IMR-90 (cell line): ENCODE measurements at regions not wholly inside any gene's neighbourhood (a gene's known extent, or its start where the extent isn't known, plus 50 kb on each side); places are given as distances from the start of the nearest gene placed in this dataset.

Experiments
- ATAC-seq: fragments of 200-7000 bp; cut with Tn5 transposase; 2 replicates; pipeline ENCODE4 v1.9.1; 2020; ENCODE audit warnings: low read depth, mild to moderate bottlenecking, moderate library complexity
- BruUV-seq: library from RNA; stranded (reverse); fragments of 400-500 nt; replicated peaks from 2 replicates; lab custom pipeline; 2021; lab: Mats Ljungman, UMichigan
- CTCF ChIA-PET: fragments of 300-600 bp; formaldehyde crosslinking; extraction: SDS; loops from one replicate; lab custom pipeline; 2021; ENCODE audit warnings: antibody characterized with exemption; lab: Yijun Ruan, JAX
- POLR2A ChIA-PET: fragments of 300-600 bp; sonication (Branson Sonifier 250); formaldehyde crosslinking; loops from one replicate; lab custom pipeline; 2022; ENCODE audit warnings: antibody characterized with exemption; ENCODE audit not compliant: unreplicated experiment; lab: Charles Lee
- DNase-seq: peaks from one replicate; pipeline ENCODE4 v3.0.0; 2013
- H2AFZ ChIP-seq: replicated peaks from 2 replicates; pipeline ENCODE3; 2013; ENCODE audit warnings: low read length, mild to moderate bottlenecking; ENCODE audit not compliant: poor library complexity
- H2AK5ac ChIP-seq: 2 replicates; pipeline ENCODE4 v1.6.1; 2013; ENCODE audit warnings: low read depth, low read length, inconsistent platforms
- H2AK9ac ChIP-seq: replicated peaks from 2 replicates; pipeline ENCODE3; 2013; ENCODE audit warnings: mild to moderate bottlenecking, low read depth, low read length, moderate library complexity; ENCODE audit not compliant: poor library complexity
- H2BK120ac ChIP-seq: 2 replicates; pipeline ENCODE4 v1.6.1; 2013; ENCODE audit warnings: low read depth, low read length, inconsistent platforms
- H2BK15ac ChIP-seq: 3 replicates; pipeline ENCODE4 v1.6.1; 2013; ENCODE audit warnings: low read depth, low read length, inconsistent platforms
- H2BK20ac ChIP-seq: 2 replicates; pipeline ENCODE4 v1.6.1; 2013; ENCODE audit warnings: low read depth, mild to moderate bottlenecking, inconsistent platforms, low read length, moderate library complexity
- H2BK5ac ChIP-seq: 2 replicates; pipeline ENCODE4 v1.6.1; 2013; ENCODE audit warnings: mild to moderate bottlenecking, low read depth, low read length, inconsistent platforms; ENCODE audit not compliant: poor library complexity, severe bottlenecking
- H3K14ac ChIP-seq: replicated peaks from 2 replicates; pipeline ENCODE4 v1.6.1; 2013; ENCODE audit warnings: low read depth, low read length, inconsistent platforms
- H3K18ac ChIP-seq: 2 replicates; pipeline ENCODE4 v1.6.1; 2013; ENCODE audit warnings: low read depth, low read length, control low read depth
- H3K23ac ChIP-seq: 2 replicates; pipeline ENCODE4 v1.6.1; 2013; ENCODE audit warnings: low read depth, low read length, inconsistent platforms
- H3K27ac ChIP-seq: 2 replicates; pipeline ENCODE4 v1.5.1; 2013; ENCODE audit warnings: mild to moderate bottlenecking, control low read depth, low read length; ENCODE audit not compliant: insufficient read depth
- H3K27me3 ChIP-seq: 2 replicates; pipeline ENCODE4 v1.6.1; 2013; ENCODE audit warnings: low read length; ENCODE audit not compliant: control insufficient read depth, insufficient read depth
- H3K36me3 ChIP-seq: 2 replicates; pipeline ENCODE4 v1.6.1; 2013; ENCODE audit warnings: low read length, mixed read lengths; ENCODE audit not compliant: control insufficient read depth, insufficient read depth
- H3K4ac ChIP-seq: 2 replicates; pipeline ENCODE4 v1.6.1; 2013; ENCODE audit warnings: low read depth, low read length, inconsistent platforms
- H3K4me1 ChIP-seq: 2 replicates; pipeline ENCODE4 v1.6.1; 2013; ENCODE audit warnings: low read length, mixed read lengths; ENCODE audit not compliant: control insufficient read depth, insufficient read depth
- H3K4me2 ChIP-seq: 2 replicates; pipeline ENCODE4 v1.6.1; 2013; ENCODE audit warnings: low read depth, mild to moderate bottlenecking, control low read depth, low read length, moderate library complexity
- H3K4me3 ChIP-seq: 2 replicates; pipeline ENCODE4 v1.5.1; 2013; ENCODE audit warnings: low read depth, mild to moderate bottlenecking, control low read depth, low read length, moderate library complexity; ENCODE audit not compliant: insufficient read depth
- H3K56ac ChIP-seq: 2 replicates; pipeline ENCODE4 v1.6.1; 2013; ENCODE audit warnings: low read length, inconsistent platforms; ENCODE audit not compliant: insufficient read depth; ENCODE audit errors: extremely low read depth
- H3K79me1 ChIP-seq, 2 experiments: 2 replicates each; pipeline ENCODE4 v1.6.1; 2013; ENCODE audit warnings: low read length in 2 of 2, inconsistent platforms in 1 of 2, low read depth in 1 of 2
- H3K9ac ChIP-seq: 2 replicates; pipeline ENCODE4 v1.6.1; 2013; ENCODE audit warnings: low read depth, low read length, control low read depth
- H3K9me1 ChIP-seq: 2 replicates; pipeline ENCODE4 v1.6.1; 2013; ENCODE audit warnings: low read length, inconsistent platforms; ENCODE audit not compliant: insufficient read depth
- H3K9me3 ChIP-seq: 2 replicates; pipeline ENCODE4 v1.6.1; 2013; ENCODE audit warnings: low read length; ENCODE audit not compliant: control insufficient read depth, insufficient read depth
- H4K20me1 ChIP-seq: 2 replicates; pipeline ENCODE4 v1.6.1; 2013; ENCODE audit warnings: low read length, inconsistent platforms; ENCODE audit not compliant: insufficient read depth
- H4K5ac ChIP-seq: 2 replicates; pipeline ENCODE4 v1.6.1; 2013; ENCODE audit warnings: mild to moderate bottlenecking, low read depth, low read length, control low read depth
- H4K8ac ChIP-seq, 2 experiments: 2 replicates each; pipeline ENCODE4 v1.6.1; 2013; ENCODE audit warnings: low read depth in 2 of 2, low read length in 2 of 2, control low read depth in 1 of 2, inconsistent platforms in 1 of 2
- H4K91ac ChIP-seq: 2 replicates; pipeline ENCODE4 v1.6.1; 2013; ENCODE audit warnings: low read depth, low read length, inconsistent platforms; ENCODE audit not compliant: insufficient read depth
- BHLHE40 ChIP-seq: fragments of 150-350 bp; IDR thresholded peaks from 2 replicates; pipeline ENCODE4 v1.6.1; 2016; ENCODE audit warnings: mild to moderate bottlenecking, low read depth, low read length
- CTCF ChIP-seq: conservative IDR thresholded peaks from 2 replicates; pipeline ENCODE4 v1.5.1; 2012; ENCODE audit warnings: mild to moderate bottlenecking, low read depth, low read length, improper control_type of control experiment
- RCOR1 ChIP-seq: IDR thresholded peaks from 2 replicates; pipeline ENCODE4 v1.6.1; 2012; ENCODE audit warnings: mild to moderate bottlenecking, low read length, improper control_type of control experiment; ENCODE audit not compliant: insufficient replicate concordance
- RFX5 ChIP-seq: IDR thresholded peaks from 2 replicates; pipeline ENCODE4 v1.8.0; 2012; ENCODE audit warnings: low read depth, mild to moderate bottlenecking, low read length, moderate library complexity
- SMC3 ChIP-seq: fragments of 150-350 bp; IDR thresholded peaks from 2 replicates; pipeline ENCODE4 v1.6.1; 2016; ENCODE audit warnings: low read depth, mild to moderate bottlenecking, antibody characterized with exemption, low read length, moderate library complexity
- WGBS, 2 experiments: methylation state at CpG; one replicate each; pipeline versions ENCODE4 v1.1.5 to v1.1.7; 2013; ENCODE audit warnings: missing lambda C conversion rate in 2 of 2; ENCODE audit not compliant: insufficient read length in 1 of 2; ENCODE audit errors: extremely low coverage in 2 of 2; 5-methylcytosine and 5-hydroxymethylcytosine counted together
- dilution Hi-C: fragments of 300-500 bp; cut with HindIII; formaldehyde crosslinking; loops from one replicate; pipeline ENCODE4 v1.14.3; 2018; ENCODE audit warnings: low sequenced_read_pairs; ENCODE audit not compliant: unreplicated experiment
- in situ Hi-C: fragments of 300-500 bp; cut with MboI; formaldehyde crosslinking; loops from 3 replicates; pipeline ENCODE4 v1.14.3; 2019; ENCODE audit warnings: low sequenced_read_pairs, inconsistent platforms, mixed read lengths
- intact Hi-C: fragments of 100-400 bp; cut with micrococcal nuclease; formaldehyde crosslinking; loops from 2 replicates; pipeline ENCODE4 v1.10.0; 2022

DNA sequence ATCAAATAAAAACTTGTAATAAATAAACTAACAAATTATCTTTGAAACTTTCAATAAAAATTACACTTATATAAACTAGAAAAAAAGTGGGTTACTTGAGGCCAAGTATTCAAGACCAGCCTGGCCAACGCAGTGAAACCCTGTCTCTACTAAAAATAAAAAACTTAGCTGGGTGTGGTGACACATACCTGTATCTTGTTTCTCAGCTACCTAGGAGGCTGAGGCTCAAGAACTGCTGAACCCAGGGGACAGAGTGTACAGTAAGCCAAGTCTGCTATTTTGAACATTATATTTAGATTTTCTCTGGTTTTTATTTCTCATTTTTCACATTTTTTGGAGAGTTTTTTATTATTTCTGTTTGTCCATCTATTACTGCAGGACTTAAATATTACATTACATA lies 1397.6 kb upstream of the B3GALT2 start:
- dilution Hi-C loops, result no loop called here
- H2AK9ac ChIP-seq, result no peak overlapping the region
- no peaks in the 10 kb centered on the region for H3K36me3 ChIP-seq
- no peak overlapping the region for H3K27ac ChIP-seq
- no peak overlapping the region for H3K4ac ChIP-seq
- H2BK120ac ChIP-seq, result no peak overlapping the region
- no peak overlapping the region for H2BK15ac ChIP-seq
- H3K18ac ChIP-seq, result no peak overlapping the region
- no peak overlapping the region for H4K5ac ChIP-seq
- H3K4me3 ChIP-seq, result no peak overlapping the region
- no CpG with 5 or more reads among the region's 1 CpG for WGBS, 2 experiments
- no peaks in the 10 kb centered on the region for H3K4me1 ChIP-seq
- H3K23ac ChIP-seq, result no peak overlapping the region
- H3K9me3 ChIP-seq, result no peaks in the 10 kb centered on the region
- no peak overlapping the region for H2BK5ac ChIP-seq
- no peaks in the 10 kb centered on the region for H3K27me3 ChIP-seq
- no peak for DNase-seq
- H2AK5ac ChIP-seq, result no peak overlapping the region
- H3K4me2 ChIP-seq, result no peak overlapping the region
- H3K14ac ChIP-seq, result no peak overlapping the region
- H3K9me1 ChIP-seq, result no peaks in the 10 kb centered on the region
- H3K56ac ChIP-seq, result no peak overlapping the region
- H2BK20ac ChIP-seq, result no peak overlapping the region
- no peak overlapping the region for H2AFZ ChIP-seq
- in situ Hi-C loops, result no loop called here
- CTCF ChIA-PET, result no interaction called here
- H4K8ac ChIP-seq, result no peak overlapping the region
- no peak overlapping the region for H3K9ac ChIP-seq
- ATAC-seq, result no peak
- BruUV-seq, result no TSS peak
- H4K20me1 ChIP-seq, result no peaks in the 10 kb centered on the region
- POLR2A ChIA-PET, result no interaction called here
- intact Hi-C loops, result no loop called here
- no peaks in the 10 kb centered on the region for H3K79me1 ChIP-seq
- TF ChIP-seq RCOR1 (no peak), SMC3 (no peak), CTCF (no peak), RFX5 (no peak), BHLHE40 (no peak)
- H4K91ac ChIP-seq, result no peak overlapping the region
